ENCODE measurements at regions not wholly inside any gene's neighbourhood (a gene's known extent, or its start where the extent isn't known, plus 50 kb on each side); places are given as distances from the start of the nearest gene placed in this dataset.

- TF ChIP-seq CTCF (IDR thresholded peaks at IDR 0.05; ENCODE audit: control extremely low read depth, extremely low read depth), result no peak
- Histone ChIP-seq H3K4me3 (no peak overlapping the region), H3K36me3 (ENCODE audit: control insufficient read depth in 4 of 4, insufficient read depth in 4 of 4, low read length in 4 of 4) (no peaks in the 10 kb centered on the region), H3K4me1 (ENCODE audit: control insufficient read depth in 5 of 5, insufficient read depth in 5 of 5, low read length in 5 of 5) (no peaks in the 10 kb centered on the region), H3K27ac (ENCODE audit: low read depth in 1 of 2, low read length in 1 of 2) (no peak overlapping the region), H3K9me3 (ENCODE audit: control insufficient read depth in 4 of 4, insufficient read depth in 3 of 4, low read length in 3 of 4) (no peaks in the 10 kb centered on the region), H3K27me3 (ENCODE audit: control insufficient read depth in 3 of 3, insufficient read depth in 3 of 3, low read length in 2 of 3) (no peaks in the 10 kb centered on the region), H3K9ac (ENCODE audit: insufficient read depth in 1 of 2, low read length in 2 of 2) (no peak overlapping the region)
- DNase-seq (no peak), ATAC-seq (ENCODE audit: insufficient read depth, low FRiP score) (no peak)
- 91 to 93% methylated on average over 4 of the region's 4 CpGs for WGBS, 2 donors
Measured at GRCh38 chr3:27657404-27657803, 64.7 kb downstream of the EOMES start.

GRCh38 chr3:27656790-27657189 lies 65.3 kb downstream of the EOMES start:
- DNase-seq (no peak), ATAC-seq (ENCODE audit: insufficient read depth, low FRiP score) (no peak)
- H3K9ac ChIP-seq (ENCODE audit: insufficient read depth in 1 of 2, low read length in 2 of 2), result no peak overlapping the region
- 89 to 93% methylated on average over 1 of the region's 1 CpG for WGBS, 2 donors
- H3K27me3 ChIP-seq (ENCODE audit: control insufficient read depth in 3 of 3, insufficient read depth in 3 of 3, low read length in 2 of 3), result no peaks in the 10 kb centered on the region
- no peak overlapping the region for H3K27ac ChIP-seq (ENCODE audit: low read depth in 1 of 2, low read length in 1 of 2)
- H3K4me3 ChIP-seq, result no peak overlapping the region
- TF ChIP-seq CTCF (IDR thresholded peaks at IDR 0.05; ENCODE audit: control extremely low read depth, extremely low read depth), result no peak
- H3K36me3 ChIP-seq (ENCODE audit: control insufficient read depth in 4 of 4, insufficient read depth in 4 of 4, low read length in 4 of 4), result no peaks in the 10 kb centered on the region
- H3K9me3 ChIP-seq (ENCODE audit: control insufficient read depth in 4 of 4, insufficient read depth in 3 of 4, low read length in 3 of 4), result no peaks in the 10 kb centered on the region
- no peaks in the 10 kb centered on the region for H3K4me1 ChIP-seq (ENCODE audit: control insufficient read depth in 5 of 5, insufficient read depth in 5 of 5, low read length in 5 of 5)

- H3K27me3 ChIP-seq (ENCODE audit: control insufficient read depth in 3 of 3, insufficient read depth in 3 of 3, low read length in 2 of 3), result no peaks in the 10 kb centered on the region
- no peak for ATAC-seq (ENCODE audit: insufficient read depth, low FRiP score)
- no peak for DNase-seq
- no peaks in the 10 kb centered on the region for H3K36me3 ChIP-seq (ENCODE audit: control insufficient read depth in 4 of 4, insufficient read depth in 4 of 4, low read length in 4 of 4)
- no peaks in the 10 kb centered on the region for H3K4me1 ChIP-seq (ENCODE audit: control insufficient read depth in 5 of 5, insufficient read depth in 5 of 5, low read length in 5 of 5)
- no peak overlapping the region for H3K27ac ChIP-seq (ENCODE audit: low read depth in 1 of 2, low read length in 1 of 2)
- no peak for TF ChIP-seq CTCF (IDR thresholded peaks at IDR 0.05; ENCODE audit: control extremely low read depth, extremely low read depth)
- H3K4me3 ChIP-seq, result no peak overlapping the region
- H3K9me3 ChIP-seq (ENCODE audit: control insufficient read depth in 4 of 4, insufficient read depth in 3 of 4, low read length in 3 of 4), result no peaks in the 10 kb centered on the region
- 88 to 96% methylated on average over 5 of the region's 5 CpGs for WGBS, 2 donors
- H3K9ac ChIP-seq (ENCODE audit: insufficient read depth in 1 of 2, low read length in 2 of 2), result no peak overlapping the region
Measured at GRCh38 chr3:27655547-27655946, 66.6 kb downstream of the EOMES start.

- no peak for DNase-seq
- no peak for TF ChIP-seq CTCF (IDR thresholded peaks at IDR 0.05; ENCODE audit: control extremely low read depth, extremely low read depth)
- no peak for ATAC-seq (ENCODE audit: insufficient read depth, low FRiP score)
- Histone ChIP-seq H3K9ac (ENCODE audit: insufficient read depth in 1 of 2, low read length in 2 of 2) (no peak overlapping the region), H3K27me3 (ENCODE audit: control insufficient read depth in 3 of 3, insufficient read depth in 3 of 3, low read length in 2 of 3) (no peaks in the 10 kb centered on the region), H3K27ac (ENCODE audit: low read depth in 1 of 2, low read length in 1 of 2) (no peak overlapping the region), H3K9me3 (ENCODE audit: control insufficient read depth in 4 of 4, insufficient read depth in 3 of 4, low read length in 3 of 4) (no peaks in the 10 kb centered on the region), H3K4me3 (no peak overlapping the region), H3K36me3 (ENCODE audit: control insufficient read depth in 4 of 4, insufficient read depth in 4 of 4, low read length in 4 of 4) (no peaks in the 10 kb centered on the region), H3K4me1 (ENCODE audit: control insufficient read depth in 5 of 5, insufficient read depth in 5 of 5, low read length in 5 of 5) (no peaks in the 10 kb centered on the region)
- 93% methylated on average over 3 of the region's 3 CpGs for WGBS, 2 donors
Measured at GRCh38 chr3:27653803-27654558, 68.1 kb downstream of the EOMES start.
